ENCODE measurements at regions not wholly inside any gene's neighbourhood (a gene's known extent, or its start where the extent isn't known, plus 50 kb on each side); places are given as distances from the start of the nearest gene placed in this dataset.

DNA sequence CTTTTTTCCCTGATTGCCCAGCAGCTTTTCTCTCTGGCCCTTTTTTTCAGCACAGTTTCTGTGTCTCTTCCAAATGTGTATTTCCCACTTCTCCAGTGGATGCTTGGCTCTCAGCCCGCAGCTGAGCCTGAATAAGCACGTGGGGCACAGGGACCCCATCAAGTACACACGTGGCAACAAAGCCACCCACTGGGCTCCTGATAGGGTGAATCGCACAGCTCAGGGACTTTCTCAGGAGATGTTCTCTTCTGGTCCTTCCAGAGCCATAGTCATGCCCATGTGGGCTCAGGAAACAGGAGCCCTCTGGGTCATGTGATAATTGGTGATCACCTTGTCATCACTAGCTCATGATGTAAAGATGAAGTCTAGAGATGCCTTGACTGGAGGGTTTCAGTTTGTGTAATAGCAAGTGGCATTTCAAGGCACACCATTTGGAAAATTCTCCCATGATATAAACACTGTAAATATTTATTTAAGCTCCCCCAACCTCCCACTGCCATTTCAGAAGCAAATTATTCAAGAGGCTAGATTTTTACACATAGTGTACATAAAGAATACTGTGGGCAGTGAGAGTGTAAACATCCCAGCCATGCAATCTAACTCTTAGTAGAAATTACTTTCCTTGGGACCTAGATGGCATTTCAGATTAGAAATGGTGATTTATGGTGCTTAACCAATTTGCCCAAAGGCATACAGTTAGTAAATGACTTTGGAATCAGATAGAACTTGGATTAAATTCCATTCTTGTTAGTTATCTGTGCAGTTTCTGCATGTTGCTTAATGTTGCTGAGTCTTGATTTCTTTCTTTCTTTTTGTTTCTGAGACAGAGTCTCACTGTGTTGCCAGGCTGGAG is 597.5 kb downstream of the SLC4A3 start (continued):
- TF ChIP-seq ZNF248 (tag by site-specific recombination; IDR thresholded peaks at IDR 0.05), result no peak
- TF ChIP-seq GLIS2 (tag by site-specific recombination; IDR thresholded peaks at IDR 0.05), result no peak
- peak; percentile 38; the same call in 1 of the 2 replicates for TF ChIP-seq ZXDB (tag by site-specific recombination; IDR thresholded peaks at IDR 0.05)
- no peak for TF ChIP-seq PRDM1 (tag by site-specific recombination; IDR thresholded peaks at IDR 0.05)
- TF ChIP-seq ZNF132 (tag by site-specific recombination; IDR thresholded peaks at IDR 0.05; ENCODE audit: borderline replicate concordance), result no peak
- TF ChIP-seq, protein P1, sequence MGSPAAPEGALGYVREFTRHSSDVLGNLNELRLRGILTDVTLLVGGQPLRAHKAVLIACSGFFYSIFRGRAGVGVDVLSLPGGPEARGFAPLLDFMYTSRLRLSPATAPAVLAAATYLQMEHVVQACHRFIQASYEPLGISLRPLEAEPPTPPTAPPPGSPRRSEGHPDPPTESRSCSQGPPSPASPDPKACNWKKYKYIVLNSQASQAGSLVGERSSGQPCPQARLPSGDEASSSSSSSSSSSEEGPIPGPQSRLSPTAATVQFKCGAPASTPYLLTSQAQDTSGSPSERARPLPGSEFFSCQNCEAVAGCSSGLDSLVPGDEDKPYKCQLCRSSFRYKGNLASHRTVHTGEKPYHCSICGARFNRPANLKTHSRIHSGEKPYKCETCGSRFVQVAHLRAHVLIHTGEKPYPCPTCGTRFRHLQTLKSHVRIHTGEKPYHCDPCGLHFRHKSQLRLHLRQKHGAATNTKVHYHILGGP (tag by site-specific recombination; IDR thresholded peaks at IDR 0.05), result 0 out of 2 replicates have a peak, but pooled peaks have one; percentile 19
- TF ChIP-seq, protein P2, sequence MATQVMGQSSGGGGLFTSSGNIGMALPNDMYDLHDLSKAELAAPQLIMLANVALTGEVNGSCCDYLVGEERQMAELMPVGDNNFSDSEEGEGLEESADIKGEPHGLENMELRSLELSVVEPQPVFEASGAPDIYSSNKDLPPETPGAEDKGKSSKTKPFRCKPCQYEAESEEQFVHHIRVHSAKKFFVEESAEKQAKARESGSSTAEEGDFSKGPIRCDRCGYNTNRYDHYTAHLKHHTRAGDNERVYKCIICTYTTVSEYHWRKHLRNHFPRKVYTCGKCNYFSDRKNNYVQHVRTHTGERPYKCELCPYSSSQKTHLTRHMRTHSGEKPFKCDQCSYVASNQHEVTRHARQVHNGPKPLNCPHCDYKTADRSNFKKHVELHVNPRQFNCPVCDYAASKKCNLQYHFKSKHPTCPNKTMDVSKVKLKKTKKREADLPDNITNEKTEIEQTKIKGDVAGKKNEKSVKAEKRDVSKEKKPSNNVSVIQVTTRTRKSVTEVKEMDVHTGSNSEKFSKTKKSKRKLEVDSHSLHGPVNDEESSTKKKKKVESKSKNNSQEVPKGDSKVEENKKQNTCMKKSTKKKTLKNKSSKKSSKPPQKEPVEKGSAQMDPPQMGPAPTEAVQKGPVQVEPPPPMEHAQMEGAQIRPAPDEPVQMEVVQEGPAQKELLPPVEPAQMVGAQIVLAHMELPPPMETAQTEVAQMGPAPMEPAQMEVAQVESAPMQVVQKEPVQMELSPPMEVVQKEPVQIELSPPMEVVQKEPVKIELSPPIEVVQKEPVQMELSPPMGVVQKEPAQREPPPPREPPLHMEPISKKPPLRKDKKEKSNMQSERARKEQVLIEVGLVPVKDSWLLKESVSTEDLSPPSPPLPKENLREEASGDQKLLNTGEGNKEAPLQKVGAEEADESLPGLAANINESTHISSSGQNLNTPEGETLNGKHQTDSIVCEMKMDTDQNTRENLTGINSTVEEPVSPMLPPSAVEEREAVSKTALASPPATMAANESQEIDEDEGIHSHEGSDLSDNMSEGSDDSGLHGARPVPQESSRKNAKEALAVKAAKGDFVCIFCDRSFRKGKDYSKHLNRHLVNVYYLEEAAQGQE (tag by site-specific recombination; IDR thresholded peaks at IDR 0.05), result no peak
- peak; percentile 77 for TF ChIP-seq ZFHX2 (tag by site-specific recombination; conservative IDR thresholded peaks at IDR 0.05)
- no peak for TF ChIP-seq ZNF561 (tag by site-specific recombination; IDR thresholded peaks at IDR 0.05; ENCODE audit: borderline replicate concordance)
- TF ChIP-seq, protein P3, sequence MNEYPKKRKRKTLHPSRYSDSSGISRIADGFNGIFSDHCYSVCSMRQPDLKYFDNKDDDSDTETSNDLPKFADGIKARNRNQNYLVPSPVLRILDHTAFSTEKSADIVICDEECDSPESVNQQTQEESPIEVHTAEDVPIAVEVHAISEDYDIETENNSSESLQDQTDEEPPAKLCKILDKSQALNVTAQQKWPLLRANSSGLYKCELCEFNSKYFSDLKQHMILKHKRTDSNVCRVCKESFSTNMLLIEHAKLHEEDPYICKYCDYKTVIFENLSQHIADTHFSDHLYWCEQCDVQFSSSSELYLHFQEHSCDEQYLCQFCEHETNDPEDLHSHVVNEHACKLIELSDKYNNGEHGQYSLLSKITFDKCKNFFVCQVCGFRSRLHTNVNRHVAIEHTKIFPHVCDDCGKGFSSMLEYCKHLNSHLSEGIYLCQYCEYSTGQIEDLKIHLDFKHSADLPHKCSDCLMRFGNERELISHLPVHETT (tag by site-specific recombination; IDR thresholded peaks at IDR 0.05), result no peak
- no peak for TF ChIP-seq ZNF596 (tag by site-specific recombination; IDR thresholded peaks at IDR 0.05)
- no peak for TF ChIP-seq ZNF221 (tag by site-specific recombination; IDR thresholded peaks at IDR 0.05; ENCODE audit: borderline replicate concordance)
- TF ChIP-seq KLF16 (tag by site-specific recombination; IDR thresholded peaks at IDR 0.05), result no peak
- no peak for TF ChIP-seq ZNF140 (tag by site-specific recombination; IDR thresholded peaks at IDR 0.05)
- TF ChIP-seq, protein P4, sequence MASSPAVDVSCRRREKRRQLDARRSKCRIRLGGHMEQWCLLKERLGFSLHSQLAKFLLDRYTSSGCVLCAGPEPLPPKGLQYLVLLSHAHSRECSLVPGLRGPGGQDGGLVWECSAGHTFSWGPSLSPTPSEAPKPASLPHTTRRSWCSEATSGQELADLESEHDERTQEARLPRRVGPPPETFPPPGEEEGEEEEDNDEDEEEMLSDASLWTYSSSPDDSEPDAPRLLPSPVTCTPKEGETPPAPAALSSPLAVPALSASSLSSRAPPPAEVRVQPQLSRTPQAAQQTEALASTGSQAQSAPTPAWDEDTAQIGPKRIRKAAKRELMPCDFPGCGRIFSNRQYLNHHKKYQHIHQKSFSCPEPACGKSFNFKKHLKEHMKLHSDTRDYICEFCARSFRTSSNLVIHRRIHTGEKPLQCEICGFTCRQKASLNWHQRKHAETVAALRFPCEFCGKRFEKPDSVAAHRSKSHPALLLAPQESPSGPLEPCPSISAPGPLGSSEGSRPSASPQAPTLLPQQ (tag by site-specific recombination; IDR thresholded peaks at IDR 0.05), result no peak
- no peak for TF ChIP-seq TCF7L2 (IDR thresholded peaks at IDR 0.05; ENCODE audit: borderline replicate concordance, low read depth, low read length)
- TF ChIP-seq, protein P5, sequence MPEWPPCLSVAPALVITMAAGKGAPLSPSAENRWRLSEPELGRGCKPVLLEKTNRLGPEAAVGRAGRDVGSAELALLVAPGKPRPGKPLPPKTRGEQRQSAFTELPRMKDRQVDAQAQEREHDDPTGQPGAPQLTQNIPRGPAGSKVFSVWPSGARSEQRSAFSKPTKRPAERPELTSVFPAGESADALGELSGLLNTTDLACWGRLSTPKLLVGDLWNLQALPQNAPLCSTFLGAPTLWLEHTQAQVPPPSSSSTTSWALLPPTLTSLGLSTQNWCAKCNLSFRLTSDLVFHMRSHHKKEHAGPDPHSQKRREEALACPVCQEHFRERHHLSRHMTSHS (tag by site-specific recombination; IDR thresholded peaks at IDR 0.05), result no peak
- TF ChIP-seq, protein P6, sequence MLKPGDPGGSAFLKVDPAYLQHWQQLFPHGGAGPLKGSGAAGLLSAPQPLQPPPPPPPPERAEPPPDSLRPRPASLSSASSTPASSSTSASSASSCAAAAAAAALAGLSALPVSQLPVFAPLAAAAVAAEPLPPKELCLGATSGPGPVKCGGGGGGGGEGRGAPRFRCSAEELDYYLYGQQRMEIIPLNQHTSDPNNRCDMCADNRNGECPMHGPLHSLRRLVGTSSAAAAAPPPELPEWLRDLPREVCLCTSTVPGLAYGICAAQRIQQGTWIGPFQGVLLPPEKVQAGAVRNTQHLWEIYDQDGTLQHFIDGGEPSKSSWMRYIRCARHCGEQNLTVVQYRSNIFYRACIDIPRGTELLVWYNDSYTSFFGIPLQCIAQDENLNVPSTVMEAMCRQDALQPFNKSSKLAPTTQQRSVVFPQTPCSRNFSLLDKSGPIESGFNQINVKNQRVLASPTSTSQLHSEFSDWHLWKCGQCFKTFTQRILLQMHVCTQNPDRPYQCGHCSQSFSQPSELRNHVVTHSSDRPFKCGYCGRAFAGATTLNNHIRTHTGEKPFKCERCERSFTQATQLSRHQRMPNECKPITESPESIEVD (tag by site-specific recombination; IDR thresholded peaks at IDR 0.05), result peak; percentile 73
- TF ChIP-seq FEZF1 (tag by site-specific recombination; IDR thresholded peaks at IDR 0.05), result peak; percentile 84
- no peak for TF ChIP-seq ZNF701 (tag by site-specific recombination; IDR thresholded peaks at IDR 0.05)
- TF ChIP-seq ZNF560 (tag by site-specific recombination; IDR thresholded peaks at IDR 0.05; ENCODE audit: borderline replicate concordance), result no peak
- TF ChIP-seq, protein P7, sequence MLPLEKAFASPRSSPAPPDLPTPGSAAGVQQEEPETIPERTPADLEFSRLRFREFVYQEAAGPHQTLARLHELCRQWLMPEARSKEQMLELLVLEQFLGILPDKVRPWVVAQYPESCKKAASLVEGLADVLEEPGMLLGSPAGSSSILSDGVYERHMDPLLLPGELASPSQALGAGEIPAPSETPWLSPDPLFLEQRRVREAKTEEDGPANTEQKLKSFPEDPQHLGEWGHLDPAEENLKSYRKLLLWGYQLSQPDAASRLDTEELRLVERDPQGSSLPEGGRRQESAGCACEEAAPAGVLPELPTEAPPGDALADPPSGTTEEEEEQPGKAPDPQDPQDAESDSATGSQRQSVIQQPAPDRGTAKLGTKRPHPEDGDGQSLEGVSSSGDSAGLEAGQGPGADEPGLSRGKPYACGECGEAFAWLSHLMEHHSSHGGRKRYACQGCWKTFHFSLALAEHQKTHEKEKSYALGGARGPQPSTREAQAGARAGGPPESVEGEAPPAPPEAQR (tag by site-specific recombination; IDR thresholded peaks at IDR 0.05), result no peak
- TF ChIP-seq ZNF776 (tag by site-specific recombination; IDR thresholded peaks at IDR 0.05; ENCODE audit: borderline replicate concordance), result no peak
- TF ChIP-seq GLIS1 (tag by site-specific recombination; IDR thresholded peaks at IDR 0.05), result peak; percentile 58
- TF ChIP-seq ZNF266 (tag by site-specific recombination; IDR thresholded peaks at IDR 0.05; ENCODE audit: low read depth), result no peak
- no peak for TF ChIP-seq HOXC10 (CRISPR knock-in tag; IDR thresholded peaks at IDR 0.05)
- no peak for TF ChIP-seq ZNF529 (tag by site-specific recombination; IDR thresholded peaks at IDR 0.05; ENCODE audit: insufficient replicate concordance)
- TF ChIP-seq KLF10 (tag by site-specific recombination; IDR thresholded peaks at IDR 0.05), result no peak
